ENCODE measurements at regions not wholly inside any gene's neighbourhood (a gene's known extent, or its start where the extent isn't known, plus 50 kb on each side); places are given as distances from the start of the nearest gene placed in this dataset.

- DNase-seq (ENCODE audit: low read depth in 1 of 2, low spot score in 1 of 2) (no peak), FAIRE-seq (no peak), ATAC-seq (no peak)
- ChIA-PET POLR2A (no interaction called here), CTCF (interaction anchor here (0.6 kb wide), 1 partner anchor 559 kb away, joined by 3 read pairs; no protein-coding TSS in a partner anchor)
- 40% methylated on average over 8 of the region's 8 CpGs for WGBS (ENCODE audit: missing lambda C conversion rate)
- H3K27ac ChIP-seq = no peak overlapping the region
- no peaks in the 10 kb centered on the region for H3K9me3 ChIP-seq
- no peak for TF ChIP-seq BCL3 (IDR thresholded peaks at IDR 0.05)
- TF ChIP-seq ATOH8 (CRISPR knock-in tag; IDR thresholded peaks at IDR 0.05; ENCODE audit: low read depth) = no peak
- TF ChIP-seq CBX2 (IDR thresholded peaks at IDR 0.05; ENCODE audit: borderline replicate concordance, low read depth) = no peak
- TF ChIP-seq EHMT2 (IDR thresholded peaks at IDR 0.05; ENCODE audit: low read depth) = no peak
- TF ChIP-seq CEBPB (IDR thresholded peaks at IDR 0.05) = no peak
- H3K4me3 ChIP-seq = no peak overlapping the region
- no peak overlapping the region for H3K4me2 ChIP-seq
- no peaks in the 10 kb centered on the region for H3K4me1 ChIP-seq
Observed at GRCh38 chr11:129592191-129592590, 216.5 kb downstream of the BARX2 start.

GRCh38 chr11:129593098-129593497 is 217.4 kb downstream of the BARX2 start:
- ATAC-seq (no peak), FAIRE-seq (no peak), DNase-seq (ENCODE audit: low read depth in 1 of 2, low spot score in 1 of 2) (no peak)
- Histone ChIP-seq H3K4me3 (no peak overlapping the region), H3K4me2 (no peak overlapping the region), H3K27ac (no peak overlapping the region), H3K9me3 (no peaks in the 10 kb centered on the region), H3K4me1 (no peaks in the 10 kb centered on the region)
- ChIA-PET POLR2A (no interaction called here), CTCF (no interaction called here)
- 38% methylated on average over 2 of the region's 2 CpGs for WGBS (ENCODE audit: missing lambda C conversion rate)
- TF ChIP-seq ZFP36 (IDR thresholded peaks at IDR 0.05; ENCODE audit: borderline replicate concordance, partially characterized antibody) (no peak), MAX (IDR thresholded peaks at IDR 0.05) (no peak), CEBPB (IDR thresholded peaks at IDR 0.05) (no peak), BCL3 (IDR thresholded peaks at IDR 0.05) (no peak), REST (IDR thresholded peaks at IDR 0.05) (no peak), PBX3 (IDR thresholded peaks at IDR 0.05) (no peak), ESRRA (IDR thresholded peaks at IDR 0.05; ENCODE audit: borderline replicate concordance, low read length) (no peak), HOXB13 (CRISPR knock-in tag; IDR thresholded peaks at IDR 0.05; ENCODE audit: low read depth) (no peak)

- H3K4me2 ChIP-seq = no peak overlapping the region
- CTCF ChIA-PET = no interaction called here
- TF ChIP-seq NR3C1 (IDR thresholded peaks at IDR 0.05) = no peak
- no peak for TF ChIP-seq E2F6 (IDR thresholded peaks at IDR 0.05; ENCODE audit: borderline replicate concordance, low read depth)
- no peak for TF ChIP-seq CTCF (IDR thresholded peaks at IDR 0.05)
- TF ChIP-seq ZC3H11A (IDR thresholded peaks at IDR 0.05) = no peak
- no peak for TF ChIP-seq ELK1 (IDR thresholded peaks at IDR 0.05; ENCODE audit: low read depth, low read length)
- TF ChIP-seq HOXB5 (CRISPR knock-in tag; IDR thresholded peaks at IDR 0.05) = no peak
- no peak for FAIRE-seq
- POLR2A ChIA-PET = no interaction called here
- no peaks in the 10 kb centered on the region for H3K4me1 ChIP-seq
- H3K27ac ChIP-seq = no peak overlapping the region
- 31% methylated on average over 9 of the region's 9 CpGs for WGBS (ENCODE audit: missing lambda C conversion rate)
- DNase-seq (ENCODE audit: low read depth in 1 of 2, low spot score in 1 of 2) = no peak
- ATAC-seq = no peak
- H3K9me3 ChIP-seq = no peaks in the 10 kb centered on the region
- H3K4me3 ChIP-seq = no peak overlapping the region
Observed at GRCh38 chr11:129595038-129595962, 219.7 kb downstream of the BARX2 start.

Data from A549 (cell line).